Stomach (tissue), 8 donors: ENCODE measurements at regions not wholly inside any gene's neighbourhood (a gene's known extent, or its start where the extent isn't known, plus 50 kb on each side); places are given as distances from the start of the nearest gene placed in this dataset.

Experiments
- DNase-seq, 2 donors: peaks; one replicate each; pipeline versions ENCODE4 v3.0.0 to v3.0.0-alpha.2; 2013 to 2019
- H3K27ac ChIP-seq, 5 donors: fragments of 200-600 bp in 4 of 5; sonication (generic) in 4 of 5; one replicate each; pipeline ENCODE4 v1.5.1; 2013 to 2019; ENCODE audit warnings: mild to moderate bottlenecking in 1 of 5, moderate library complexity in 1 of 5
- H3K27me3 ChIP-seq, 3 donors: fragments of 200-600 bp; sonication (generic); one replicate each; pipeline ENCODE4 v1.5.1; 2017 to 2019; ENCODE audit warnings: mixed run types in 1 of 3
- H3K36me3 ChIP-seq, 4 donors: fragments of 200-600 bp; sonication (generic); 1 replicate in 3 of 4; 2 replicates in 1 of 4; pipeline ENCODE4 v1.5.1; 2016 to 2019
- H3K4me1 ChIP-seq, 4 donors: fragments of 200-600 bp; sonication (generic); one replicate each; pipeline ENCODE4 v1.5.1; 2016 to 2019
- H3K4me3 ChIP-seq, 4 donors: fragments of 200-600 bp; sonication (generic) in 3 of 4; one replicate each; pipeline ENCODE4 v1.5.1; 2016 to 2019; ENCODE audit warnings: mild to moderate bottlenecking in 1 of 4
- H3K9me3 ChIP-seq, 4 donors: fragments of 200-600 bp; sonication (generic); one replicate each; pipeline ENCODE4 v1.5.1; 2016 to 2019
- CTCF ChIP-seq, 7 experiments: fragments of 450-650 bp in 4 of 7; fragments of 200-600 bp in 3 of 7; sonication (generic) in 3 of 7; IDR thresholded peaks; one replicate each; pipeline ENCODE4 v1.5.1; 2016 to 2019; ENCODE audit warnings: antibody characterized with exemption in 7 of 7, control low read depth in 2 of 7, mild to moderate bottlenecking in 1 of 7
- EP300 ChIP-seq: sonication (generic); formaldehyde crosslinking; IDR thresholded peaks from one replicate; pipeline ENCODE4 v1.6.1; 2017; ENCODE audit warnings: antibody characterized with exemption
- POLR2A ChIP-seq, 4 donors: fragments of 450-650 bp; IDR thresholded peaks; one replicate each; pipeline ENCODE4 v1.6.1; 2016; ENCODE audit warnings: antibody characterized with exemption in 4 of 4, control low read depth in 2 of 4, mild to moderate bottlenecking in 1 of 4, moderate library complexity in 1 of 4
- POLR2AphosphoS5 ChIP-seq, 3 donors: sonication (generic); formaldehyde crosslinking; IDR thresholded peaks; one replicate each; pipeline ENCODE4 v1.6.1; 2016; ENCODE audit warnings: antibody characterized with exemption in 3 of 3
- WGBS, 5 donors: extraction: QIAGEN DNeasy Blood & Tissue Kit in 3 of 5; methylation state at CpG; one replicate each; pipeline versions ENCODE4 v1.1.5 to v1.1.7; 2013 to 2018; 5-methylcytosine and 5-hydroxymethylcytosine counted together
- intact Hi-C: fragments of 100-400 bp; cut with DNase I; formaldehyde crosslinking; loops from one replicate; pipeline ENCODE4 v1.15.1; 2023; ENCODE audit warnings: low total_unique reads
- donor health status: healthy with polysubstance abuse.
- donor health status: Bipolar disorder and iron deficiency.
- donor health status: healthy.

GRCh38 chr2:45253151-45253550, 243.9 kb upstream of the SIX2 start:
- no peaks in the 10 kb centered on the region for H3K36me3 ChIP-seq
- H3K9me3 ChIP-seq: no peaks in the 10 kb centered on the region
- WGBS, 5 donors: 63 to 76% (median 69%) methylated on average over 3 of the region's 3 CpGs
- no peak overlapping the region for H3K4me3 ChIP-seq
- TF ChIP-seq POLR2A (IDR thresholded peaks at IDR 0.05) (no peak), EP300 (no peak), CTCF (IDR thresholded peaks at IDR 0.05) (no peak), POLR2AphosphoS5 (IDR thresholded peaks at IDR 0.05) (no peak)
- no peak overlapping the region for H3K27ac ChIP-seq
- no peaks in the 10 kb centered on the region for H3K27me3 ChIP-seq
- peaks cover 3 to 17% (median 14%) of the 10 kb centered on the region in 4 donors for H3K4me1 ChIP-seq
- DNase-seq: no peak
- intact Hi-C loops: no loop called here

GRCh38 chr2:45250176-45250575, 240.9 kb upstream of the SIX2 start:
- H3K27me3 ChIP-seq: no peaks in the 10 kb centered on the region
- H3K27ac ChIP-seq: no peak overlapping the region
- no peaks in the 10 kb centered on the region for H3K4me1 ChIP-seq
- intact Hi-C loops: no loop called here
- H3K36me3 ChIP-seq: no peaks in the 10 kb centered on the region
- no peaks in the 10 kb centered on the region for H3K9me3 ChIP-seq
- TF ChIP-seq POLR2AphosphoS5 (IDR thresholded peaks at IDR 0.05): no peak
- no peak for TF ChIP-seq CTCF (IDR thresholded peaks at IDR 0.05)
- no peak for TF ChIP-seq POLR2A (IDR thresholded peaks at IDR 0.05)
- no peak for TF ChIP-seq EP300
- no peak overlapping the region for H3K4me3 ChIP-seq
- DNase-seq: no peak

- Histone ChIP-seq H3K36me3 (no peaks in the 10 kb centered on the region), H3K27me3 (no peaks in the 10 kb centered on the region), H3K9me3 (no peaks in the 10 kb centered on the region), H3K4me3 (no peak overlapping the region), H3K27ac (no peak overlapping the region), H3K4me1 (no peaks in the 10 kb centered on the region)
- 60 to 80% (median 65%) methylated on average over 4 of the region's 4 CpGs for WGBS, 5 donors
- no peak for DNase-seq
- intact Hi-C loops: no loop called here
- no peak for TF ChIP-seq CTCF (IDR thresholded peaks at IDR 0.05)
- TF ChIP-seq POLR2AphosphoS5 (IDR thresholded peaks at IDR 0.05): no peak
- TF ChIP-seq POLR2A (IDR thresholded peaks at IDR 0.05): no peak
- no peak for TF ChIP-seq EP300
Observed at GRCh38 chr2:45248214-45248613, 239.0 kb upstream of the SIX2 start.

GRCh38 chr2:45244928-45245327, 235.7 kb upstream of the SIX2 start:
- no peak for DNase-seq
- H3K36me3 ChIP-seq: no peaks in the 10 kb centered on the region
- H3K4me1 ChIP-seq: peaks cover 0 to 15% (median 6%) of the 10 kb centered on the region in 4 donors
- intact Hi-C loops: no loop called here
- no peak overlapping the region for H3K4me3 ChIP-seq
- no peaks in the 10 kb centered on the region for H3K9me3 ChIP-seq
- TF ChIP-seq EP300 (no peak), CTCF (IDR thresholded peaks at IDR 0.05) (no peak), POLR2A (IDR thresholded peaks at IDR 0.05) (no peak), POLR2AphosphoS5 (IDR thresholded peaks at IDR 0.05) (no peak)
- no peaks in the 10 kb centered on the region for H3K27me3 ChIP-seq
- no peak overlapping the region for H3K27ac ChIP-seq
- WGBS, 5 donors: 63 to 89% (median 81%) methylated on average over 2 of the region's 2 CpGs
